SH-SY5Y (cell line): ENCODE measurements at regions not wholly inside any gene's neighbourhood (a gene's known extent, or its start where the extent isn't known, plus 50 kb on each side); places are given as distances from the start of the nearest gene placed in this dataset.

Experiments used
- GATA2 ChIP-seq: IDR thresholded peaks from 2 replicates; pipeline ENCODE4 v1.6.1; 2011; ENCODE audit warnings: mild to moderate bottlenecking, low read depth, low read length
- GATA3 ChIP-seq: IDR thresholded peaks from 2 replicates; pipeline ENCODE4 v1.6.1; 2011; ENCODE audit warnings: low read depth, mild to moderate bottlenecking, low read length, moderate library complexity

- no peak for TF ChIP-seq GATA2
- no peak for TF ChIP-seq GATA3
These were observed 473.7 kb upstream of the SALL3 start for GRCh38 chr18:78505851-78506461.

DNA sequence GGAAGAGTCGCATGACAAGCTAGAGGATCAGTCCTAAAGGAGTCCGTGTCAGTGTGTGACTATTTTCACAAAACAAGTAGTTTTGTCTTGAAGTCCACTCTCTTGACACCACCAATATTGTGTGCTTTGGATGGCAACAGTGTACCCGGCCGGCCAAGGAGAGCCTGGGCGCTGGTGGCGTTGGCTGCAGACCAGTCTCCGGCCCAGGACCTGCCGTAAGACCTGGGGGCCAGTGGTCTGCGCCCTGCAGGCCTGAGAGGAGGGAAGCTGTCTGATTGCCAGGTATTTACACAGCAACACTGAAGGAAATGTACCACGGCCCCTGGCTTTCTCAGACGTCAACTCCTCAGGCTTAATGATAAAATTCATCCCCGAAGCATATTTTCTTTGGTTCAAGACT, 472.4 kb upstream of the SALL3 start:
- TF ChIP-seq GATA2: no peak
- no peak for TF ChIP-seq GATA3

- no peak for TF ChIP-seq GATA2
- no peak for TF ChIP-seq GATA3
These were observed 469.5 kb upstream of the SALL3 start for GRCh38 chr18:78510091-78510490.

GRCh38 chr18:78510636-78511035, 469.0 kb upstream of the SALL3 start:
- TF ChIP-seq GATA2: no peak
- no peak for TF ChIP-seq GATA3

DNA sequence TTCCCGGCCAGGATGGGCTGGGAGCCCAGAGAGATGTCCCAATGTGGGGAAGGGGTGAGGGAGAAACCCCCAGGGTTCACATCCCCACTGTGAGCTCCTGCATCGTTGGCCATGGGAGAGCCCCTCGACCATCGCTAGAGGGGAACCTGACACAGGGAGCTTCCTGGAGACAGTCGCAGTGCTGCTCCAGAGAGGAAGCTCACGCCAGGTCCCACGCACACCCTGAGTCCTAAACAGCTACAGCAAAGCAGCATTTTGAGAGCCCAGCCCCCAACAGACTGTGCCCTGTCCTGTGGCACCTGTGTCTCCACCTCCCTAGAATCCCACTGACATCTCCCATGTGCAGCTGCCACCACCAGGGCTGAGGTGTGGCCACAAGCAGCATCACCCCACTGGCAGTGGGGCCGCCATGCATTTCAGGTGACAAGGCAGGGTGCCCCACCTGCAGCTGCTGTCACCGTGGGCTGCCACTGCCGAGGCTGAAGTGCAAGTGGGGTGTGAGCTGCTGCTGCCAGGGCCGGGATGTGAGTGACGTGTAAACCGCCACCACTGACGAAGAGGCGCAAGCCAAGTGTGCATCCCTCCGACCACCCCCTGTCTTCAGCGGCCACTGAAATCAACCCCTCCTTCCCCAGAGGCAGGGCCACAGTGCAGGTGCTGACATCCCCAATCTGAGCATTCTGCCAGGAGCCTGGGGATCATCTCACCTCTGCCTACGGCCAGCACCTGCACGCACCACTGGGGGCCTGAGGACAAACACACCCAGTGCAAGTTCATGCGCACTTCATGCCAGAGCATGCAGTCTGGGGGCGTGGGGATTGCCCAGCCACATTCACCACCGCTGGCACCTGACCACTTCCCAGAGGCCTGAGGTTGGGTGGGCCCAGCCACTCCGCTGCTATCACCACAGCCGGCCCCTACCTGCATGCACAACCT, 467.7 kb upstream of the SALL3 start:
- TF ChIP-seq GATA3 (no peak), GATA2 (no peak)

DNA sequence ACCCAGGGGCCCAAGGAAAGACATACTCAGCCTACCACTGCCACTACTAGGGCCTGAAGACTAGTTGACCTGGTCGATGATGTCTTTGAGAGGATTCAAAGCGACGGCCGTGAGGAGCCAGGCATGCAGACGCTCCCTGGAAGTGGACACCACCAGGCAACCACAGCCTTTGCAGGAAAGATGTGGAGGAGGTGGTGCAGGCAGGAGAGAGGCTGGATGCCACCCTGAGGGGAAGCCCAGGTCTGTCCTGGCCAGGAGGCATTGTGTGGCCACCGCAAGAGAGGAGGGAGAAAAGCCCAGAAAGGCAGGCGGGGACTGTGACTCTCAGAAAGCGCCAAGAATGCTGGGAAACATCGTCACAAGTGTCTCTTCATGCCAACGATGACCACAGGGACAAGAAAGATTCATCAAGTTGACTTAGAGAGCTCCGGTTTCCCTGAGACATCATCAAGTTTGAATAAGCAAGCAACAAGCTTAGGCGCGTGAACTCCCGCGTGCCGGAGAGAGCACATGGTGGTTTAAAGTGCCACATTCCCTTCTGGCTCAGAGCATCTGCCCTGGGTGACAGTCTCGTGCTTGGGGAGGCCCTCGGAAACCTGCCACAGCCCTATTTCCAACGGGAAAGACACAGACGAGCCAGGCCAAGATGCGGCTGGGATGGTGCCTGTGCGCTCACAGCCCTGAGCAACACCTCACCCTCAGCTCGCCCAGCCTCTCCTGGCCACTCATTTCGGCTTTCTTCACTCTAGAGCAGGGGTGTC, 464.5 kb upstream of the SALL3 start:
- TF ChIP-seq GATA2: no peak
- TF ChIP-seq GATA3: no peak

GRCh38 chr18:78517328-78517727, 462.3 kb upstream of the SALL3 start:
- no peak for TF ChIP-seq GATA2
- no peak for TF ChIP-seq GATA3

GRCh38 chr18:78517973-78518372, 461.6 kb upstream of the SALL3 start:
- TF ChIP-seq GATA2 (no peak), GATA3 (no peak)

DNA sequence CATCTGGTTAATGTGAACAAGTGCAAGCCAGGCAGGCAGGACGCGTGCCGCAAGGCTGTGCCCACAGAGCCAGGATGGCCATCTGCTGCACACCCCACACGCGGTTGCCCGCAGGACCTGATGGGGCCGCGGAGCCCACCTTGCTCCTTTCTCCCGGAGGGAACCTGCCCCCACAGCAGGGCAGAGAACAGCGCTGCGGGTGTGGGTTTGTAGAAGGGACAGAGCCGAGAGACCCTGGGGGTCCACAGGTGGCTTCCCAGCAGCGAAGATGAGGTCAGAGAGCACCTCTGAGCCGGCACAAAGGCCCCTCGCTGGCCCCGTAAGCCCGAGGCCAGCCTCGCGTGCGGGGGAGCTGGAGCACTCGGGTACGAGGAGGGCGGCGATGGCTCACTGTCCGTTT, 460.8 kb upstream of the SALL3 start:
- TF ChIP-seq GATA3 (no peak), GATA2 (no peak)

GRCh38 chr18:78519394-78520062, 460.1 kb upstream of the SALL3 start:
- TF ChIP-seq GATA2 (no peak), GATA3 (no peak)

DNA sequence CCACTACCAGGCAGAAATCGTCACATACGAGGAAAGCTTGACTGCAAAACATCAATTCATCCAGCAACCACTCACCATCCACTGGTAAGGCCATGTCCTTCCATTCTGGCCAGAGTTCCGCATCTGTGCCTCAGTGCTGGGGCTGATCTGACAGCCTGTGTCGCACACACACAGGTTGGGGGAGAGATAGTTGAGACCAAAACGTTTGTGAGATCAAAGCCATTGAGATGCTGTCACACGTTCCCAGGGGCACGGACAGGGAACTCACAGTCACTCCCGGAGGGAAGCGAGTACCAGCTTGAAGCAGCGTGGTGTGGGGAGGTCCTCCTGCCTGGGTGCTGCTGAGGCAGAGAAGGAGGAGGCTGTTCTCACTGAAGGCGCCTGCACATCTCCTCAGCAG, 458.5 kb upstream of the SALL3 start:
- TF ChIP-seq GATA2 (no peak), GATA3 (no peak)

GRCh38 chr18:78521744-78522143, 457.9 kb upstream of the SALL3 start:
- TF ChIP-seq GATA2: no peak
- TF ChIP-seq GATA3: no peak

DNA sequence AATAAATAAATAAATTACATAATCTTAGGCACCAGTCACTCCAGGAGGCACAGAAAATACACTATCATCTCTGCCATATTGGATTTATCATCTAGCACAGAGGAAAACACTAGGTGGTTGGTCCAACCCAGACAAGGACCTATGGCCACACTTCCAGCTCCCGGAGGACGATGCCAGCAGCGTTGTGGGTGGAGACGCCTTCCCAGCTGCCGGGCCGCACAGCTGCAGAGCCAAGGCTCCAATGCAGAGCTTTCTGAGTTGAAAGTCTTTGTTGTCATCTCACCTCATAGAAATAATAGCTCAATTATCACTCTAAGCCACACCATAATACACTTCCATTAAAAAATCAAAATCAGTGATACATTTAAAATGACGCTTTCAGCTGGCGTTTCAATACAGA, 457.1 kb upstream of the SALL3 start:
- TF ChIP-seq GATA3 (no peak), GATA2 (no peak)

DNA sequence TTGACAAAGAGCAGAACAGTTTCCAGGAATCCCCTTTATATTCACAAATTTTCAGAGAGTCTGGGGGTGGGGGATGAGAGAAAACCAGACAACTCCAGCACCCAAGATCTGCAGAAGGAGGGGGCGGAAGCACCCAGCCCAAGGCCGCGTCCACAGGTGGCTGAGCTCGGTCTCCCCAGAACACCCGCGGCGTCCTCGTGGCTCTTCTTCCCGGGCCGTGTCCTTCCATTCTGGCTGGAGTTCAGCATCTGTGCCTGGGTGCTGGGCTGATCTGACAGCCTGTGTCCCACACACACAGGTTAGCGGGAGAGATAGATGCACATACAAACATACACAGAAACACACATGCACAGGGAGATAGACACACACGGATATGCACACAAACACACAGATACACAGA, 455.8 kb upstream of the SALL3 start:
- no peak for TF ChIP-seq GATA2
